AG10803 (cell line): ENCODE measurements at regions not wholly inside any gene's neighbourhood (a gene's known extent, or its start where the extent isn't known, plus 50 kb on each side); places are given as distances from the start of the nearest gene placed in this dataset.

Experiments used
- DNase-seq: peaks from one replicate; pipeline ENCODE4 v3.0.0; 2010; ENCODE audit warnings: low read depth
- H3K4me3 ChIP-seq: 2 replicates; pipeline ENCODE4 v1.5.1; 2011; ENCODE audit warnings: mild to moderate bottlenecking, low read length, control low read depth
- CTCF ChIP-seq: conservative IDR thresholded peaks from 2 replicates; pipeline ENCODE4 v1.5.1; 2011; ENCODE audit warnings: mild to moderate bottlenecking, low read length, control low read depth, inconsistent platforms

GRCh38 chr6:50585441-50586330, 127.6 kb upstream of the TFAP2D start:
- TF ChIP-seq CTCF: no peak
- H3K4me3 ChIP-seq: no peak overlapping the region
- no peak for DNase-seq

- H3K4me3 ChIP-seq: no peak overlapping the region
- no peak for TF ChIP-seq CTCF
- no peak for DNase-seq
Measured at GRCh38 chr6:50586331-50586675, 127.0 kb upstream of the TFAP2D start.

- DNase-seq: no peak
- no peak overlapping the region for H3K4me3 ChIP-seq
- TF ChIP-seq CTCF: no peak
Measured at GRCh38 chr6:50589751-50590470, 123.4 kb upstream of the TFAP2D start.

GRCh38 chr6:50591135-50591534, 122.2 kb upstream of the TFAP2D start:
- no peak for TF ChIP-seq CTCF
- H3K4me3 ChIP-seq: no peak overlapping the region
- no peak for DNase-seq

GRCh38 chr6:50600280-50600679, 113.0 kb upstream of the TFAP2D start:
- TF ChIP-seq CTCF: no peak
- DNase-seq: no peak

GRCh38 chr6:50602292-50602691, 111.0 kb upstream of the TFAP2D start:
- no peak overlapping the region for H3K4me3 ChIP-seq
- peak; percentile 83 for TF ChIP-seq CTCF
- peak; percentile 20 for DNase-seq

More at GRCh38 chr6:50600280-50600679, 113.0 kb upstream of the TFAP2D start:
- H3K4me3 ChIP-seq: no peak overlapping the region

- H3K4me3 ChIP-seq: no peak overlapping the region
- DNase-seq: no peak
- TF ChIP-seq CTCF: no peak
Measured at GRCh38 chr6:50608421-50608820, 104.9 kb upstream of the TFAP2D start.
